Lower leg skin (tissue), 3 donors: ENCODE measurements at regions not wholly inside any gene's neighbourhood (a gene's known extent, or its start where the extent isn't known, plus 50 kb on each side); places are given as distances from the start of the nearest gene placed in this dataset.

Experiments
- CTCF ChIP-seq, 3 donors: fragments of 450-650 bp; IDR thresholded peaks; one replicate each; pipeline ENCODE4 v1.5.1; 2016; ENCODE audit warnings: antibody characterized with exemption in 3 of 3, mild to moderate bottlenecking in 3 of 3, moderate library complexity in 2 of 3
- POLR2A ChIP-seq, 2 donors: fragments of 450-650 bp; IDR thresholded peaks; one replicate each; pipeline ENCODE4 v1.6.1; 2016 to 2017; ENCODE audit warnings: antibody characterized with exemption in 2 of 2, mild to moderate bottlenecking in 1 of 2, moderate library complexity in 1 of 2

- TF ChIP-seq CTCF (IDR thresholded peaks at IDR 0.05) = no peak
- TF ChIP-seq POLR2A (IDR thresholded peaks at IDR 0.05) = no peak
Observed at GRCh38 chrX:43166874-43167273, 388.9 kb upstream of the PPP1R2C start.
